GM21515 (cell line): ENCODE measurements at regions not wholly inside any gene's neighbourhood (a gene's known extent, or its start where the extent isn't known, plus 50 kb on each side); places are given as distances from the start of the nearest gene placed in this dataset.

Experiments
- ATAC-seq: cut with Tn5 transposase; IDR thresholded peaks from one replicate; pipeline ENCODE4 v1.9.1; 2021; ENCODE audit not compliant: unreplicated experiment

DNA sequence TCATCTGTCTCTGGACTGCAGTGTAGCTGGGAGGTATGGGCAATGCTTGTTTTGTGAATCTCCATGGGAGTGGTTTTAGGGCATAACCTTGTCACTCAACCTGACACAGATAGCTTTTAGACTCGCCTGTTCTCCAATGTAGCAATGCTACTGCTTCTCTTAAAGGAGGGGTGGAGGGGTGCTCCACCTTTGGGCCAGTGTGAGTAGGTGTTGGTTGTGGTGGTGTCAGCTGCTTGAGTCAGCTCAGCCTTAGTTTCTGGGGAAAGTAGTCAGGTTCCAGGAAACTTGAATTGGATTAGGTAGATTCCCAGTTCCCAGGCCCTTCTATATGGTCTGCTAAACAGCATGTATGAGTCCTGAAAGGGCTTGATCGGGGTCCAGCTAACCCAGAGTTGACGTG is 91.1 kb upstream of the PLPPR1 start:
- ATAC-seq: no peak

DNA sequence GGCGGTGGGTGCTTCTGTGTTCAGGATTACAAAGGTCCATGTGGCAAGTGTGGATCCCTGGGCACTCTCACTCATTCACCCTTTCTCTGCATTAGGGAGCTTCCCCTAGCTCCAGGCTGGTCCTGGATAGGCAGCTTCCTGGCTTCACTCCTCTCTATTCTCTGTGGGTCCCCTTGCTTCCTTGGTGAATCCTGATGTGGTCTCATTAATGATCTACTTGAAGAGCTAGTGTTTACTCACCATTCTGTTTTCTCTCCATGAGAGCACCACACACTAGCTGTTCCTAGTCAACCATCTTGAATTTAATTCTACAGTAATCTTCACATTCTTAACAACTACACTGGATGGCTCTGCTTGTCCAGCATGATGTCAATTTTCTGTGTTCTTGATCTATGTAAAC is 90.0 kb upstream of the PLPPR1 start:
- no peak for ATAC-seq

DNA sequence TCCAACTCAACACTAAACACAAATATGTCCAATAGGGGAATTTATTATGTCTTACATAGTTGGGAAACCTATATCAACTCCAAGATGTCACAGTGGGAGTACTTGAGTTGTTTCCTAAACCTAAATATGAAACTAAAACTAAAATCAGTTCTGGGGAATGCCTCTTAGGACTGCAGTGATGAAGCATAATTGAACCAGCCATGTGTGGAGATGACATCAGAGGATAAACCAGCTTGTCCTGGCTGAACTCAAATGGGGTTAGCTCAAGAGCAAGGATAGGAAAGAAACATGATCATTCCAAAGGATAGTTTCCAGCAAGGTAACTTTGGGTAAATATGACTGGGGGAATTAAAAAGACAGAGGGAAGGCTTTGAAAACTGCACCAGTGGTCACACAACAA is 88.9 kb upstream of the PLPPR1 start:
- no peak for ATAC-seq

DNA sequence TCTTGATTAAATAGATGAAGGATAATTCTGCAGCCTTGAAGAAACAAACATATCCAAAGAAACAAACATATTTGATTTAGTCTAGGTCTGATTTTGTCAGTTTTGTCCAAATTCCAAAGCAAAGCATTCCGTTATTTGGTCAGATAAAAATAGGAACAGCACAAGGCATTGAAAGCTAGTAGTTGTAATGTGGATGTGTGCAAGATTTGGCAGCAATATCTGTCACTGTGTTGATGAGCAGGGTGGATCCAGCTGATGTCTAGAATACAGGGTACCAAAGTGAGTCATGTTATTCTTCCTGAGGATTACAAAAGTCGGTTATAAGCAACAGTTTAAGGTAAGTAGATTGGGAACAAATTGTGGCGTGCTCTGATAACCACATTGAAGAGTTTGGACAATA is 69.3 kb upstream of the PLPPR1 start:
- ATAC-seq: no peak
